Mucosa of descending colon (tissue), 3 donors: ENCODE measurements at regions not wholly inside any gene's neighbourhood (a gene's known extent, or its start where the extent isn't known, plus 50 kb on each side); places are given as distances from the start of the nearest gene placed in this dataset.

Experiments
- ATAC-seq: fragments of 200-7000 bp; cut with Tn5 transposase; one replicate; pipeline ENCODE4 v1.9.1; 2020; ENCODE audit warnings: mild to moderate bottlenecking, moderate library complexity
- DNase-seq, 3 donors: peaks; one replicate each; pipeline ENCODE4 v3.0.0-alpha.2; 2020
- H3K36me3 ChIP-seq: fragments of 200-600 bp; one replicate; pipeline ENCODE4 v1.8.0; 2021; ENCODE audit warnings: low read depth, mild to moderate bottlenecking
- H3K4me1 ChIP-seq: fragments of 200-600 bp; one replicate; pipeline ENCODE4 v1.8.0; 2021; ENCODE audit warnings: low read depth, mild to moderate bottlenecking
- H3K4me3 ChIP-seq: fragments of 200-600 bp; one replicate; pipeline ENCODE4 v1.8.0; 2021; ENCODE audit warnings: mild to moderate bottlenecking
- H3K9me3 ChIP-seq: fragments of 200-600 bp; one replicate; pipeline ENCODE4 v1.8.0; 2021; ENCODE audit warnings: mild to moderate bottlenecking
- CTCF ChIP-seq: fragments of 200-600 bp; IDR thresholded peaks from one replicate; pipeline ENCODE4 v1.8.0; 2022; ENCODE audit warnings: antibody characterized with exemption, mild to moderate bottlenecking
- intact Hi-C, 2 donors: fragments of 100-400 bp; cut with DNase I in 1 of 2; cut with micrococcal nuclease in 1 of 2; formaldehyde crosslinking; loops; one replicate each; pipeline versions ENCODE4 v1.11.0 to v1.11.1; 2022; cut with DNase I, micrococcal nuclease
- donor health status: DM: no; HTN: no; CAD: no; lungs with moderate emphysema.
- donor health status: DM: no; HTN: no; CAD: no.
- donor health status: DM: no; HTN: yes; CAD: no.

- H3K9me3 ChIP-seq: no peaks in the 10 kb centered on the region
- ATAC-seq (no peak), DNase-seq (no peak)
- no peak for TF ChIP-seq CTCF
- no peak overlapping the region for H3K4me3 ChIP-seq
- no peaks in the 10 kb centered on the region for H3K36me3 ChIP-seq
- peaks cover 3% of the 10 kb centered on the region for H3K4me1 ChIP-seq
- intact Hi-C loops: loop anchor here in 1 of 2 donors (10.0 kb wide), 1 partner anchor 175 kb away; no protein-coding TSS in a partner anchor
Observed at GRCh38 chr3:159629329-159630084, 359.1 kb upstream of the IL12A start.

- intact Hi-C loops: no loop called here
- Histone ChIP-seq H3K9me3 (no peaks in the 10 kb centered on the region), H3K4me3 (no peak overlapping the region), H3K36me3 (no peaks in the 10 kb centered on the region), H3K4me1 (peaks cover 3% of the 10 kb centered on the region)
- ATAC-seq: no peak
- DNase-seq: no peak
- TF ChIP-seq CTCF: no peak
Observed at GRCh38 chr3:159631226-159631625, 357.4 kb upstream of the IL12A start.

- H3K9me3 ChIP-seq: no peaks in the 10 kb centered on the region
- no peak for TF ChIP-seq CTCF
- ATAC-seq: no peak
- no peak for DNase-seq
- peaks cover 3% of the 10 kb centered on the region for H3K4me1 ChIP-seq
- no peaks in the 10 kb centered on the region for H3K36me3 ChIP-seq
- intact Hi-C loops: no loop called here
- no peak overlapping the region for H3K4me3 ChIP-seq
Observed at GRCh38 chr3:159632128-159632527, 356.5 kb upstream of the IL12A start.

- no peaks in the 10 kb centered on the region for H3K36me3 ChIP-seq
- no peak for ATAC-seq
Observed at GRCh38 chr3:159632851-159633250, 355.8 kb upstream of the IL12A start.

GRCh38 chr3:159634483-159634882 lies 354.2 kb upstream of the IL12A start:
- intact Hi-C loops: no loop called here
- DNase-seq: no peak
- Histone ChIP-seq H3K4me3 (no peak overlapping the region), H3K9me3 (no peaks in the 10 kb centered on the region), H3K4me1 (no peaks in the 10 kb centered on the region), H3K36me3 (no peaks in the 10 kb centered on the region)
- no peak for TF ChIP-seq CTCF
- ATAC-seq: no peak

More at GRCh38 chr3:159632851-159633250, 355.8 kb upstream of the IL12A start:
- no peak overlapping the region for H3K4me3 ChIP-seq
- DNase-seq: no peak
- peaks cover 3% of the 10 kb centered on the region for H3K4me1 ChIP-seq
- no peaks in the 10 kb centered on the region for H3K9me3 ChIP-seq
- TF ChIP-seq CTCF: no peak
- intact Hi-C loops: no loop called here
